ENCODE measurements at regions not wholly inside any gene's neighbourhood (a gene's known extent, or its start where the extent isn't known, plus 50 kb on each side); places are given as distances from the start of the nearest gene placed in this dataset.

DNA sequence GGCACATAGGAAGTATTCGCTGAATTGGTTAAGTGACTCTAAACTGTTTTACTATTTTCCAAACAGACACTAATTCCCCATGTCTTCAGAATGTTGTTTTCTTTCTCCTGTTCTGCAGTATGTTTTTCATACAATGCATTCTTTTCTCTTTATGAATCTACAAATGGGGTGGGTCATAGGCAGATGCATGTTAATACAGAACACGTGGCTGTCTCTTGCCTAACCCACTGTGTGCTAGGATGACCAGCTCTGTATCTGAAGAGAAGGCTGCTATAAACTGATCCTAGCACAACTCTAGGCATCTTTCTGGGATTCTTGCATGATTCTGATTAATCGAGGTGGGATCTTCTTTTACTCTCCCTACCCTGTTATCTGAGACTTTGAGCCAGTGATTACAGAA lies 826.0 kb downstream of the PLCL1 start:
- TF ChIP-seq, protein P1, sequence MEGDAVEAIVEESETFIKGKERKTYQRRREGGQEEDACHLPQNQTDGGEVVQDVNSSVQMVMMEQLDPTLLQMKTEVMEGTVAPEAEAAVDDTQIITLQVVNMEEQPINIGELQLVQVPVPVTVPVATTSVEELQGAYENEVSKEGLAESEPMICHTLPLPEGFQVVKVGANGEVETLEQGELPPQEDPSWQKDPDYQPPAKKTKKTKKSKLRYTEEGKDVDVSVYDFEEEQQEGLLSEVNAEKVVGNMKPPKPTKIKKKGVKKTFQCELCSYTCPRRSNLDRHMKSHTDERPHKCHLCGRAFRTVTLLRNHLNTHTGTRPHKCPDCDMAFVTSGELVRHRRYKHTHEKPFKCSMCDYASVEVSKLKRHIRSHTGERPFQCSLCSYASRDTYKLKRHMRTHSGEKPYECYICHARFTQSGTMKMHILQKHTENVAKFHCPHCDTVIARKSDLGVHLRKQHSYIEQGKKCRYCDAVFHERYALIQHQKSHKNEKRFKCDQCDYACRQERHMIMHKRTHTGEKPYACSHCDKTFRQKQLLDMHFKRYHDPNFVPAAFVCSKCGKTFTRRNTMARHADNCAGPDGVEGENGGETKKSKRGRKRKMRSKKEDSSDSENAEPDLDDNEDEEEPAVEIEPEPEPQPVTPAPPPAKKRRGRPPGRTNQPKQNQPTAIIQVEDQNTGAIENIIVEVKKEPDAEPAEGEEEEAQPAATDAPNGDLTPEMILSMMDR (conservative IDR thresholded peaks at IDR 0.05; ENCODE audit: low read depth, low read length) = no peak
- no peak for TF ChIP-seq EZH2 (IDR thresholded peaks at IDR 0.05; ENCODE audit: borderline replicate concordance, low read depth, low read length, poor library complexity, severe bottlenecking)

Data from A673 (cell line).